Peyer's patch (tissue), 4 donors: ENCODE measurements at regions not wholly inside any gene's neighbourhood (a gene's known extent, or its start where the extent isn't known, plus 50 kb on each side); places are given as distances from the start of the nearest gene placed in this dataset.
A peak's percentile ranks its signal among the peaks of the same experiment; 100 is the strongest.

Source experiments
- DNase-seq, 3 donors: peaks; one replicate each; pipeline ENCODE4 v3.0.0-alpha.2; 2017 to 2019
- H3K27ac ChIP-seq, 4 donors: fragments of 200-600 bp; sonication (generic); one replicate each; pipeline ENCODE4 v1.5.1; 2016 to 2019
- H3K27me3 ChIP-seq, 2 donors: fragments of 200-600 bp; sonication (generic); one replicate each; pipeline ENCODE4 v1.5.1; 2019
- H3K36me3 ChIP-seq, 3 donors: fragments of 200-600 bp; sonication (generic); one replicate each; pipeline ENCODE4 v1.5.1; 2016 to 2019
- H3K4me1 ChIP-seq, 4 donors: fragments of 200-600 bp; sonication (generic); one replicate each; pipeline ENCODE4 v1.5.1; 2016 to 2019
- H3K4me3 ChIP-seq, 4 donors: fragments of 200-600 bp; sonication (generic); 1 replicate in 3 of 4; 2 replicates in 1 of 4; pipeline ENCODE4 v1.5.1; 2016 to 2019; ENCODE audit warnings: mild to moderate bottlenecking in 1 of 4
- H3K9me3 ChIP-seq, 4 donors: fragments of 200-600 bp; sonication (generic); one replicate each; pipeline ENCODE4 v1.5.1; 2016 to 2019; ENCODE audit warnings: mild to moderate bottlenecking in 1 of 4
- CTCF ChIP-seq, 6 experiments: fragments of 450-650 bp in 4 of 6; fragments of 200-600 bp in 2 of 6; sonication (generic) in 1 of 6; IDR thresholded peaks; one replicate each; pipeline ENCODE4 v1.5.1; 2017 to 2019; ENCODE audit warnings: antibody characterized with exemption in 6 of 6, mild to moderate bottlenecking in 3 of 6, moderate library complexity in 1 of 6
- POLR2A ChIP-seq, 2 donors: fragments of 450-650 bp; IDR thresholded peaks; one replicate each; pipeline ENCODE4 v1.5.1; 2017; ENCODE audit warnings: antibody characterized with exemption in 2 of 2, mild to moderate bottlenecking in 2 of 2, moderate library complexity in 2 of 2

DNA sequence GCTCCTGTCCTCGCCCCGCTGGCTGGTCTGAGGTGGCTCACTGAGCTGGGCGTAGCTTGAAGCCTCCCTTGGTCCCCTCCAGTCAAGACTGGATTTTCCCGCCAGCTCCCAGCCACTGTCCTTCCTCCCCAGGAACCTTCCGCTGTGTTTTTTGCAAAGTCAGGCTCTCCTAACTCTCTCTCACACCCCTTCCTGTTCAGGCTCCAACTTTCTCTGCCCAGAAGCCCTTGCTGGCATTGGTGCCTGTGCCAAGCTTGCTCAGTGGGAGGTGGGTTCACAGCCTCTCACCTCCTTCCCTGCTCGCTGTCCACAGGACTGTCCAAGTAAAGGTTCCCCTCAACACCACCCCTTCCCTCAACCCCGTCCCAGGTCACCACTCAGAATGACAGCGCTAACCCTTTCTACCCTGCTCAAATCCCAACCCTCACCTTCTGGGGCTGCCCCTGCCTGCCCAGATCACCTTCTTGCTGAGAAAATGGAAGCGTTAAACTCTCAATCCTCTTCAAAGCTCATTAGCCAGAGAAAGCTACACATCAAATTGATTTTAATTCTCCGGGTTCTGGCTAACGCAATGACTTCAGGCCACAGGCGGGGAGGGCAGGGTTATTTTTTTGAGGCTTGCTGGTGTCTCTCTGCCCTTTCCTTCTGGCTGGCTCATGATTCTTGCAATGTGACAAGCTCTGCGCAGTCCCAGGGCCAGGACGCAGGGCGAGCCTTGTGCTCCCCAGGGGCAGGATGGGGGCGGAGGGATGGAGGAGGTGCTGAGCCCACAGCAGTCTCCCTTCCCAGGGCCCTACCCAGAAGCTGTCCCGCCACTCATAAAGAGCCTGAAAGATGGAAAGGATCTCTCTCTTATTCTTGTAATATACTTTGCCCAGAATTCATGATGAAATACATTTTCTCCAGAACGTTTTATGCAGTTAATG lies 357.2 kb upstream of the TNRC6C start:
- peak in 1 of 3 donors; percentile 31 for DNase-seq
- no peaks in the 10 kb centered on the region for H3K27me3 ChIP-seq
- no peaks in the 10 kb centered on the region for H3K36me3 ChIP-seq
- no peak for TF ChIP-seq POLR2A (IDR thresholded peaks at IDR 0.05)
- TF ChIP-seq CTCF (IDR thresholded peaks at IDR 0.05): no peak
- peak overlapping the region in 3 of 4 donors; percentile 13 to 81 (median 55) for H3K27ac ChIP-seq
- H3K9me3 ChIP-seq: no peaks in the 10 kb centered on the region
- peaks cover 0 to 5% (median 0%) of the 10 kb centered on the region in 4 donors for H3K4me1 ChIP-seq
- H3K4me3 ChIP-seq: no peak overlapping the region

DNA sequence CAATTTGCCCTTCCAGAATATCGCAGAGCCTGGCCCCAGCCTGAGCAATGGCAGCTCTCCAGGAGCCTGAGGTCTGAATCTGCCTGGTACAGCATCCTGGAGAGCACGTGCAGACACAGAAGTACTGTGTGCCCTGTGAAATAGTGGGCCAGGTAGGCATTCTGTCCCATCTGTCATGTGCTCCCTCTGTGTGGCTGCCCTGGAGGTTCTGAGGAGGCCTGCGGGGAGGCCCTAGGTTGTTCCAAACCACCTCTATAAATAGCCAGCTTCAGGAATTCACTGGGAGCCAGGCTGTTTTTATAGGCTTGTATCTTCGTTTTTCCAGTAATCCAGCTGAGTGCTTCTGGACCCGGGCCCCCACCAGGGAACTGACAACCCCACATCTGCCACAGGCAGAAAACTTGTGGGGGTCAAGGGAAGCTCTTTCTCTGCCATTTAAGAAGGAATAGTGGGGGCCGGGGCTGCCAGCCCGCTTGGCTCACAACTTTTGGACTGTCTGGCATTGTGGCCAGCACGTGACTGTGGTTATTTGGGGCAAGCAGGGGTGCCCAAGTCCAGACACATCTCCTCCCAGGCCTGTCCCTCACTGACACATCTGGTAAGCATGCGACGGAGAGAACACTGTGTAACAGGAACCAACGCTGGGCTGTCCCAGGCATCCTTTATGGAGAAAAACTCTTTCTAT lies 356.3 kb upstream of the TNRC6C start:
- Histone ChIP-seq H3K4me3 (no peak overlapping the region), H3K27me3 (no peaks in the 10 kb centered on the region), H3K36me3 (no peaks in the 10 kb centered on the region), H3K4me1 (peaks cover 0 to 5% (median 0%) of the 10 kb centered on the region in 4 donors), H3K9me3 (no peaks in the 10 kb centered on the region), H3K27ac (peak overlapping the region in 3 of 4 donors; percentile 14 to 81 (median 55))
- no peak for TF ChIP-seq POLR2A (IDR thresholded peaks at IDR 0.05)
- no peak for TF ChIP-seq CTCF (IDR thresholded peaks at IDR 0.05)
- DNase-seq: peak in 1 of 3 donors; percentile 40

DNA sequence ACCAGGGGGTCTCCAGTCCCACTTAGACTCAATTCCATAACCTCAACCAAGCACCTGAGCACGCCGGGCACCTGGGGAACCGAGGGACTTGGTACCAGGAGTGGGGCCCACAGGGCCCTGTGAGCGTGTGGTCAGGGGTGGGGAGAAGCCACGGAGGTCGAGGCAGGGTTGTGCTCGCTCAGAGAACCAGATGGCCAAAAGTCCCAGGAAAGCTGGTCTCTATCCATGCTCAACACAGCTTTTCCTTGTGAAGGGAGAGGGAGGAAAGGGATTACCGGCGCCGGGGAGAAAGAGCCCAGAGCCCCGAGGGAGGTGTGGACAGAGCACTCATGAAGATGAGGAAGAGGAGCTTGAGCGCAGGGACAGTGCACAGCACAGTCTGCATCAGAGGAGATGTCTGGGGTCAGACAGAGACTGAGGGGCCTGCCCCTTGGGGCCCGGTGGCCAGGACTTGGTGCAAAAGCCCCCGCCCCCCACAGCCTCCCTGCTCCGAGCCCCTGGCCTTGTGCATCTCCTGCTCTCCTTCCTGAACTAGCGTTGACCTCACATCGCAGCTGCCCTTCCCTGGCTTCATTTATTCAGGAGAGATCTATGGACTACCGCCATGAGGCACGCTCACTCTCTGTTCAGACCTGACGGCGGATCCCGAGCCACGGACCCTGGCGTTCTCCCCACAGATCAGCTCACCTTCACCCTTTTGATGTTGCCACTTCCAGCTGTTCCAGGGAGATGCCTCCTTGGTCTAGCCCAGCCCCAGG lies 355.4 kb upstream of the TNRC6C start:
- peaks cover 0 to 5% (median 0%) of the 10 kb centered on the region in 4 donors for H3K4me1 ChIP-seq
- no peaks in the 10 kb centered on the region for H3K9me3 ChIP-seq
- H3K4me3 ChIP-seq: no peak overlapping the region
- peak overlapping the region in 3 of 4 donors; percentile 14 to 81 (median 55) for H3K27ac ChIP-seq
- peak in 1 of 3 donors; percentile 35 for DNase-seq
- TF ChIP-seq POLR2A (IDR thresholded peaks at IDR 0.05) (no peak), CTCF (IDR thresholded peaks at IDR 0.05) (no peak)
- no peaks in the 10 kb centered on the region for H3K36me3 ChIP-seq
- H3K27me3 ChIP-seq: no peaks in the 10 kb centered on the region

DNA sequence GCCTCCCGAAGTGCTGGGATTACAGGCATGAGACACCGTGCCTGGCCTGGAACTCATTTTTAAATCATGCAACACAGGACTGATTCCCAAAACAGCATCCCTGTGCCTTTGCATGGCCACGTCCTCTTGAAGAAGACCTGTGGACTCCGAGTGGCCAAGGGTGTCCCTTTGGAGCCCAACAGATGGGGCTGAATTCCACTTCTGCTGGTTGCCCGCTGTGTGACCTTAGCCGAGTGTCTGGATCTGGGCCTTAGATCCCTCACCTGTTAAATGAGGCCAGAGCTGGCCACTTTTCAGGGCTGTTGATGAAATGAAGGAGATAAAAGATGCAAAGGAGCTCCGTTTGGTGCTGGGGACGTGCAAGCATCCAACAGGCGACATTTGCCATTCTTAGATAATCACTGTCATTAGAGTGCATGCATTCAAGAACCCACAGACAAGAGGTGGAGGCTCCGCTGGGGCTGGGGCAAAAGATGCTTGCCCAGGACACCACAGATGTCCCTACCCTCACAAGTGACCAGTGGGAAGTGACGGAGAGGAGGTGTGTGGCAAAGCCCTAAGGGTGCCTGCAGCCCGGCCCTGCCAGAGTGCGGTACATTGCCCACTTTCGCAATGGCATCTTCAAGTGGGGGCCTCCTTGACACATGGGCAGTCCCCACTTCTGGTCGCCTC lies 354.1 kb upstream of the TNRC6C start:
- H3K36me3 ChIP-seq: no peaks in the 10 kb centered on the region
- no peak for DNase-seq
- TF ChIP-seq CTCF (IDR thresholded peaks at IDR 0.05) (no peak), POLR2A (IDR thresholded peaks at IDR 0.05) (no peak)
- peaks cover 0 to 5% (median 0%) of the 10 kb centered on the region in 4 donors for H3K4me1 ChIP-seq
- H3K27ac ChIP-seq: no peak overlapping the region
- H3K9me3 ChIP-seq: no peaks in the 10 kb centered on the region
- H3K27me3 ChIP-seq: no peaks in the 10 kb centered on the region
- H3K4me3 ChIP-seq: no peak overlapping the region

- no peak for DNase-seq
- no peak overlapping the region for H3K27ac ChIP-seq
- peaks cover 0 to 5% (median 0%) of the 10 kb centered on the region in 4 donors for H3K4me1 ChIP-seq
- H3K9me3 ChIP-seq: no peaks in the 10 kb centered on the region
- H3K4me3 ChIP-seq: no peak overlapping the region
- TF ChIP-seq CTCF (IDR thresholded peaks at IDR 0.05): no peak
- no peak for TF ChIP-seq POLR2A (IDR thresholded peaks at IDR 0.05)
- H3K36me3 ChIP-seq: no peaks in the 10 kb centered on the region
- H3K27me3 ChIP-seq: no peaks in the 10 kb centered on the region
These were observed 353.6 kb upstream of the TNRC6C start for GRCh38 chr17:77604973-77605313.
